ENCODE measurements at regions not wholly inside any gene's neighbourhood (a gene's known extent, or its start where the extent isn't known, plus 50 kb on each side); places are given as distances from the start of the nearest gene placed in this dataset.

- no peak for TF ChIP-seq EZH2 (IDR thresholded peaks at IDR 0.05; ENCODE audit: borderline replicate concordance, low read depth, low read length, severe bottlenecking)
- TF ChIP-seq, protein P1, sequence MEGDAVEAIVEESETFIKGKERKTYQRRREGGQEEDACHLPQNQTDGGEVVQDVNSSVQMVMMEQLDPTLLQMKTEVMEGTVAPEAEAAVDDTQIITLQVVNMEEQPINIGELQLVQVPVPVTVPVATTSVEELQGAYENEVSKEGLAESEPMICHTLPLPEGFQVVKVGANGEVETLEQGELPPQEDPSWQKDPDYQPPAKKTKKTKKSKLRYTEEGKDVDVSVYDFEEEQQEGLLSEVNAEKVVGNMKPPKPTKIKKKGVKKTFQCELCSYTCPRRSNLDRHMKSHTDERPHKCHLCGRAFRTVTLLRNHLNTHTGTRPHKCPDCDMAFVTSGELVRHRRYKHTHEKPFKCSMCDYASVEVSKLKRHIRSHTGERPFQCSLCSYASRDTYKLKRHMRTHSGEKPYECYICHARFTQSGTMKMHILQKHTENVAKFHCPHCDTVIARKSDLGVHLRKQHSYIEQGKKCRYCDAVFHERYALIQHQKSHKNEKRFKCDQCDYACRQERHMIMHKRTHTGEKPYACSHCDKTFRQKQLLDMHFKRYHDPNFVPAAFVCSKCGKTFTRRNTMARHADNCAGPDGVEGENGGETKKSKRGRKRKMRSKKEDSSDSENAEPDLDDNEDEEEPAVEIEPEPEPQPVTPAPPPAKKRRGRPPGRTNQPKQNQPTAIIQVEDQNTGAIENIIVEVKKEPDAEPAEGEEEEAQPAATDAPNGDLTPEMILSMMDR (IDR thresholded peaks at IDR 0.05; ENCODE audit: borderline replicate concordance, extremely low read depth, low read length, poor library complexity, severe bottlenecking): no peak
- Histone ChIP-seq H3K4me2 (ENCODE audit: insufficient read depth, low read length) (no peak overlapping the region), H4K20me1 (ENCODE audit: insufficient read depth, low read length) (no peaks in the 10 kb centered on the region), H3K4me3 (ENCODE audit: low read depth in 1 of 2, low read length in 2 of 2) (no peak overlapping the region), H3K27me3 (ENCODE audit: insufficient read depth, low read length, poor library complexity) (peaks cover 6% of the 10 kb centered on the region), H2AFZ (ENCODE audit: low read depth, low read length) (no peak overlapping the region), H3K4me1 (ENCODE audit: insufficient read depth, low read length) (no peaks in the 10 kb centered on the region), H3K9me3 (ENCODE audit: insufficient read depth, low read length, severe bottlenecking) (no peaks in the 10 kb centered on the region), H3K79me2 (ENCODE audit: insufficient read depth, low read length) (no peaks in the 10 kb centered on the region), H3K36me3 (ENCODE audit: insufficient read depth, low read length) (no peaks in the 10 kb centered on the region), H3K9ac (ENCODE audit: low read depth, low read length) (no peak overlapping the region), H3K27ac (ENCODE audit: low read length) (no peak overlapping the region)
- ATAC-seq (ENCODE audit: insufficient read depth, low read depth): no peak
- no peak for DNase-seq
Observed at GRCh38 chr1:65703853-65704252, 88.8 kb upstream of the PDE4B start.

- H3K9me3 ChIP-seq (ENCODE audit: insufficient read depth, low read length, severe bottlenecking): no peaks in the 10 kb centered on the region
- no peaks in the 10 kb centered on the region for H4K20me1 ChIP-seq (ENCODE audit: insufficient read depth, low read length)
- H3K4me2 ChIP-seq (ENCODE audit: insufficient read depth, low read length): no peak overlapping the region
- DNase-seq (no peak), ATAC-seq (ENCODE audit: insufficient read depth, low read depth) (no peak)
- peaks cover 6% of the 10 kb centered on the region for H3K27me3 ChIP-seq (ENCODE audit: insufficient read depth, low read length, poor library complexity)
- H3K4me3 ChIP-seq (ENCODE audit: low read depth in 1 of 2, low read length in 2 of 2): no peak overlapping the region
- H3K36me3 ChIP-seq (ENCODE audit: insufficient read depth, low read length): no peaks in the 10 kb centered on the region
- no peaks in the 10 kb centered on the region for H3K79me2 ChIP-seq (ENCODE audit: insufficient read depth, low read length)
- H3K9ac ChIP-seq (ENCODE audit: low read depth, low read length): no peak overlapping the region
- TF ChIP-seq EZH2 (IDR thresholded peaks at IDR 0.05; ENCODE audit: borderline replicate concordance, low read depth, low read length, severe bottlenecking): no peak
- TF ChIP-seq, protein P1 (IDR thresholded peaks at IDR 0.05; ENCODE audit: borderline replicate concordance, extremely low read depth, low read length, poor library complexity, severe bottlenecking): no peak
- no peaks in the 10 kb centered on the region for H3K4me1 ChIP-seq (ENCODE audit: insufficient read depth, low read length)
- no peak overlapping the region for H3K27ac ChIP-seq (ENCODE audit: low read length)
- H2AFZ ChIP-seq (ENCODE audit: low read depth, low read length): no peak overlapping the region
Observed at GRCh38 chr1:65704318-65704717, 88.4 kb upstream of the PDE4B start.

- DNase-seq: no peak
- no peak overlapping the region for H2AFZ ChIP-seq (ENCODE audit: low read depth, low read length)
Observed at GRCh38 chr1:65717815-65718454, 74.8 kb upstream of the PDE4B start.

More at GRCh38 chr1:65717815-65718454, 74.8 kb upstream of the PDE4B start:
- no peaks in the 10 kb centered on the region for H3K4me1 ChIP-seq (ENCODE audit: insufficient read depth, low read length)
- no peak for TF ChIP-seq EZH2 (IDR thresholded peaks at IDR 0.05; ENCODE audit: borderline replicate concordance, low read depth, low read length, severe bottlenecking)
- TF ChIP-seq, protein P1 (IDR thresholded peaks at IDR 0.05; ENCODE audit: borderline replicate concordance, extremely low read depth, low read length, poor library complexity, severe bottlenecking): no peak
- ATAC-seq (ENCODE audit: insufficient read depth, low read depth): no peak
- H3K4me2 ChIP-seq (ENCODE audit: insufficient read depth, low read length): no peak overlapping the region
- no peak overlapping the region for H3K4me3 ChIP-seq (ENCODE audit: low read depth in 1 of 2, low read length in 2 of 2)
- H3K79me2 ChIP-seq (ENCODE audit: insufficient read depth, low read length): no peaks in the 10 kb centered on the region
- H3K9me3 ChIP-seq (ENCODE audit: insufficient read depth, low read length, severe bottlenecking): no peaks in the 10 kb centered on the region
- H4K20me1 ChIP-seq (ENCODE audit: insufficient read depth, low read length): no peaks in the 10 kb centered on the region
- H3K27ac ChIP-seq (ENCODE audit: low read length): no peak overlapping the region
- no peaks in the 10 kb centered on the region for H3K27me3 ChIP-seq (ENCODE audit: insufficient read depth, low read length, poor library complexity)
- H3K36me3 ChIP-seq (ENCODE audit: insufficient read depth, low read length): no peaks in the 10 kb centered on the region
- no peak overlapping the region for H3K9ac ChIP-seq (ENCODE audit: low read depth, low read length)

All from DND-41 (cell line).